Peyer's patch (tissue), 4 donors: ENCODE measurements at regions not wholly inside any gene's neighbourhood (a gene's known extent, or its start where the extent isn't known, plus 50 kb on each side); places are given as distances from the start of the nearest gene placed in this dataset.

Source experiments
- CTCF ChIP-seq, 6 experiments: fragments of 450-650 bp in 4 of 6; fragments of 200-600 bp in 2 of 6; sonication (generic) in 1 of 6; IDR thresholded peaks; one replicate each; pipeline ENCODE4 v1.5.1; 2017 to 2019; ENCODE audit warnings: antibody characterized with exemption in 6 of 6, mild to moderate bottlenecking in 3 of 6, moderate library complexity in 1 of 6
- POLR2A ChIP-seq, 2 donors: fragments of 450-650 bp; IDR thresholded peaks; one replicate each; pipeline ENCODE4 v1.5.1; 2017; ENCODE audit warnings: antibody characterized with exemption in 2 of 2, mild to moderate bottlenecking in 2 of 2, moderate library complexity in 2 of 2

GRCh38 chr7:32257621-32258020, 187.4 kb upstream of the PDE1C start:
- TF ChIP-seq CTCF (IDR thresholded peaks at IDR 0.05) (no peak), POLR2A (IDR thresholded peaks at IDR 0.05) (no peak)
